ENCODE measurements at regions not wholly inside any gene's neighbourhood (a gene's known extent, or its start where the extent isn't known, plus 50 kb on each side); places are given as distances from the start of the nearest gene placed in this dataset.
A peak's percentile ranks its signal among the peaks of the same experiment; 100 is the strongest.

- ATAC-seq, result no peak
- no peak for DNase-seq (ENCODE audit: low spot score)
- Histone ChIP-seq H3K27ac (ENCODE audit: extremely low read length, insufficient read depth, low read length) (no peak overlapping the region), H3K27me3 (ENCODE audit: control insufficient read depth in 1 of 2, insufficient read depth in 2 of 2, low read length in 2 of 2) (no peaks in the 10 kb centered on the region; a peak in 1 of 5 replicates), H2AFZ (ENCODE audit: low read length) (no peak overlapping the region), H3K9ac (ENCODE audit: insufficient read depth, low read depth, low read length) (no peak overlapping the region), H4K20me1 (ENCODE audit: insufficient read depth, low read length) (no peaks in the 10 kb centered on the region), H3K79me2 (ENCODE audit: insufficient read depth, low read length) (no peaks in the 10 kb centered on the region), H3K4me1 (ENCODE audit: insufficient read depth, low read length) (no peaks in the 10 kb centered on the region), H3K4me2 (ENCODE audit: low read depth, low read length) (no peak overlapping the region), H3K9me3 (ENCODE audit: low read length) (peaks cover 72% of the 10 kb centered on the region), H3K36me3 (replicated peaks in 1 of 2; ENCODE audit: control insufficient read depth in 1 of 2, insufficient read depth in 2 of 2, low read length in 2 of 2) (no peaks in the 10 kb centered on the region), H3K4me3 (replicated peaks in 1 of 3; ENCODE audit: insufficient read depth in 1 of 3, low read depth in 2 of 3, low read length in 3 of 3) (no peak overlapping the region)
- intact Hi-C loops (cut with micrococcal nuclease; ENCODE audit: unreplicated experiment) (no loop called here), in situ Hi-C loops (cut with HindIII; ENCODE audit: extremely low pct_ligation_motif_present, low pct_unique_long_range_greater_than_20kb) (no loop called here)
- no TSS peak for BruUV-seq (replicated peaks)
- FAIRE-seq, result no peak
- POLR2A ChIA-PET, result no interaction called here
- CTCF ChIA-PET (ENCODE audit: low intra/inter-chr PET ratio, low total read pairs), result no interaction called here
- TF ChIP-seq ZNF687 (CRISPR knock-in tag; IDR thresholded peaks at IDR 0.05), result no peak
- no peak for TF ChIP-seq ZFP36L2 (CRISPR knock-in tag; IDR thresholded peaks at IDR 0.05)
- no peak for TF ChIP-seq ZSCAN9 (CRISPR knock-in tag; IDR thresholded peaks at IDR 0.05; ENCODE audit: borderline replicate concordance)
- TF ChIP-seq ZNF672 (CRISPR knock-in tag; IDR thresholded peaks at IDR 0.05), result no peak
- TF ChIP-seq ZFY (CRISPR knock-in tag; IDR thresholded peaks at IDR 0.05), result no peak
- peak; percentile 48 for TF ChIP-seq FOSL2 (CRISPR knock-in tag; IDR thresholded peaks at IDR 0.05)
These were observed 417.6 kb downstream of the AASDHPPT start for GRCh38 chr11:106495046-106495445.

DNA sequence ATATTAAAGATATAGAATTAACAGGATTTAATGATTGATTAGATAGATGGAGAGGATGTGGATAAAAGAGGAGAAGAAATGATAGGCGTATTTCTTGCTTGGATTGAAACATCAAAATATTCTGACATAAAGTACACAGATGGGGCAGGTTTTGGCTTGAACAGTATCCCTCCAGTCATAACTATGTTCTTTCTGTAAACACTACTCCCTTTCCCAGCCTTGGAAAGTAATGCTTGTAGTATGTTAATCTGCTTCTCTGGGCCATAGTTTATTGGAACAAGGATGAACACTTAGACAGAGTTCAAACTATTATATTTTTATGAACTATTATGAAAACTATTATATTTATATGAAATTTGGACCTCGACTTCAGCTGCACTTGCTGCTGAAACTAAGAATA, 419.2 kb downstream of the AASDHPPT start:
- intact Hi-C loops (cut with micrococcal nuclease; ENCODE audit: unreplicated experiment), result no loop called here
- no peak overlapping the region for H3K9ac ChIP-seq (ENCODE audit: insufficient read depth, low read depth, low read length)
- FAIRE-seq (no peak), DNase-seq (ENCODE audit: low spot score) (no peak), ATAC-seq (no peak)
- CTCF ChIA-PET (ENCODE audit: low intra/inter-chr PET ratio, low total read pairs), result no interaction called here
- H2AFZ ChIP-seq (ENCODE audit: low read length), result no peak overlapping the region
- no peaks in the 10 kb centered on the region for H3K36me3 ChIP-seq (replicated peaks in 1 of 2; ENCODE audit: control insufficient read depth in 1 of 2, insufficient read depth in 2 of 2, low read length in 2 of 2)
- no peaks in the 10 kb centered on the region; a peak in 1 of 5 replicates for H3K27me3 ChIP-seq (ENCODE audit: control insufficient read depth in 1 of 2, insufficient read depth in 2 of 2, low read length in 2 of 2)
- no peaks in the 10 kb centered on the region for H3K4me1 ChIP-seq (ENCODE audit: insufficient read depth, low read length)
- WGBS (ENCODE audit: low lambda C conversion rate), result 22% methylated on average over 2 of the region's 2 CpGs
- no peak overlapping the region for H3K4me2 ChIP-seq (ENCODE audit: low read depth, low read length)
- no peaks in the 10 kb centered on the region for H4K20me1 ChIP-seq (ENCODE audit: insufficient read depth, low read length)
- in situ Hi-C loops (cut with HindIII; ENCODE audit: extremely low pct_ligation_motif_present, low pct_unique_long_range_greater_than_20kb), result no loop called here
- BruUV-seq (replicated peaks), result no TSS peak
- no peak overlapping the region for H3K27ac ChIP-seq (ENCODE audit: extremely low read length, insufficient read depth, low read length)
- H3K9me3 ChIP-seq (ENCODE audit: low read length), result peaks cover 64% of the 10 kb centered on the region
- no peaks in the 10 kb centered on the region for H3K79me2 ChIP-seq (ENCODE audit: insufficient read depth, low read length)
- POLR2A ChIA-PET, result no interaction called here
- H3K4me3 ChIP-seq (replicated peaks in 1 of 3; ENCODE audit: insufficient read depth in 1 of 3, low read depth in 2 of 3, low read length in 3 of 3), result no peak overlapping the region
- TF ChIP-seq GPN1 (CRISPR knock-in tag; IDR thresholded peaks at IDR 0.05; ENCODE audit: borderline replicate concordance) (no peak), SIX4 (CRISPR knock-in tag; IDR thresholded peaks at IDR 0.05) (no peak), ZNF501 (CRISPR knock-in tag; IDR thresholded peaks at IDR 0.05) (no peak), MLXIP (CRISPR knock-in tag; IDR thresholded peaks at IDR 0.05; ENCODE audit: borderline replicate concordance) (no peak), GABPA (IDR thresholded peaks at IDR 0.05; ENCODE audit: low read depth, low read length) (no peak), GABPA (CRISPR knock-in tag; IDR thresholded peaks at IDR 0.05; ENCODE audit: low read depth) (no peak)
- TF ChIP-seq, protein P1, sequence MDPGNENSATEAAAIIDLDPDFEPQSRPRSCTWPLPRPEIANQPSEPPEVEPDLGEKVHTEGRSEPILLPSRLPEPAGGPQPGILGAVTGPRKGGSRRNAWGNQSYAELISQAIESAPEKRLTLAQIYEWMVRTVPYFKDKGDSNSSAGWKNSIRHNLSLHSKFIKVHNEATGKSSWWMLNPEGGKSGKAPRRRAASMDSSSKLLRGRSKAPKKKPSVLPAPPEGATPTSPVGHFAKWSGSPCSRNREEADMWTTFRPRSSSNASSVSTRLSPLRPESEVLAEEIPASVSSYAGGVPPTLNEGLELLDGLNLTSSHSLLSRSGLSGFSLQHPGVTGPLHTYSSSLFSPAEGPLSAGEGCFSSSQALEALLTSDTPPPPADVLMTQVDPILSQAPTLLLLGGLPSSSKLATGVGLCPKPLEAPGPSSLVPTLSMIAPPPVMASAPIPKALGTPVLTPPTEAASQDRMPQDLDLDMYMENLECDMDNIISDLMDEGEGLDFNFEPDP (CRISPR knock-in tag; conservative IDR thresholded peaks at IDR 0.05), result no peak
